HepG2 (cell line): ENCODE measurements at regions not wholly inside any gene's neighbourhood (a gene's known extent, or its start where the extent isn't known, plus 50 kb on each side); places are given as distances from the start of the nearest gene placed in this dataset.
A peak's percentile ranks its signal among the peaks of the same experiment; 100 is the strongest.

Experiments used
- AKAP8 ChIP-seq: sonication (generic); formaldehyde crosslinking; IDR thresholded peaks from 2 replicates; pipeline ENCODE4 v1.5.1; 2020; ENCODE audit warnings: mild to moderate bottlenecking, missing genetic modification reagents
- CAMTA2 ChIP-seq: sonication (generic); formaldehyde crosslinking; IDR thresholded peaks from 2 replicates; pipeline ENCODE4 v1.4.0; 2020; ENCODE audit warnings: mild to moderate bottlenecking, missing genetic modification reagents, borderline replicate concordance
- CHD4 ChIP-seq: fragments of 200-600 bp; sonication (generic); IDR thresholded peaks from 2 replicates; pipeline ENCODE4 v1.7.0; 2017; ENCODE audit warnings: mild to moderate bottlenecking, low read length, borderline replicate concordance
- EP300 ChIP-seq, 3 experiments: sonication (generic) in 1 of 3; formaldehyde crosslinking in 1 of 3; IDR thresholded peaks; 2 replicates each; pipeline versions ENCODE4 v1.5.1 to v1.6.1; 2011 to 2020; ENCODE audit warnings: low read depth in 2 of 3, low read length in 2 of 3, borderline replicate concordance in 1 of 3, improper control_type of control experiment in 1 of 3, mild to moderate bottlenecking in 1 of 3, missing genetic modification reagents in 1 of 3, moderate library complexity in 1 of 3
- GFI1 ChIP-seq: sonication (generic); formaldehyde crosslinking; IDR thresholded peaks from 2 replicates; pipeline ENCODE4 v1.5.0; 2020; ENCODE audit warnings: missing genetic modification reagents, mild to moderate bottlenecking, borderline replicate concordance
- IKZF4 ChIP-seq: sonication (generic); formaldehyde crosslinking; IDR thresholded peaks from 2 replicates; pipeline ENCODE4 v1.5.1; 2020; ENCODE audit warnings: borderline replicate concordance, mild to moderate bottlenecking, low read depth, missing genetic modification reagents; ENCODE audit errors: not compliant biosample characterization
- KLF15 ChIP-seq: sonication (generic); formaldehyde crosslinking; IDR thresholded peaks from 2 replicates; pipeline ENCODE4 v1.8.1; 2023; ENCODE audit warnings: borderline replicate concordance, mild to moderate bottlenecking, inconsistent platforms, missing genetic modification reagents, mixed read lengths
- KMT2B ChIP-seq: IDR thresholded peaks from 2 replicates; pipeline ENCODE4 v1.6.1; 2016; ENCODE audit warnings: missing genetic modification reagents, missing compliant biosample characterization
- MIER2 ChIP-seq: IDR thresholded peaks from 2 replicates; pipeline ENCODE4 v1.6.1; 2016; ENCODE audit warnings: missing biosample characterization, missing genetic modification reagents
- MTERF4 ChIP-seq: sonication (generic); formaldehyde crosslinking; IDR thresholded peaks from 2 replicates; pipeline ENCODE4 v1.8.0; 2023; ENCODE audit warnings: mild to moderate bottlenecking, missing genetic modification reagents
- NFYC ChIP-seq: IDR thresholded peaks from 2 replicates; pipeline ENCODE4 v1.6.1; 2016; ENCODE audit warnings: missing genetic modification reagents, missing compliant biosample characterization
- REL ChIP-seq: sonication (generic); formaldehyde crosslinking; conservative IDR thresholded peaks from 2 replicates; pipeline ENCODE4 v1.8.0; 2022; ENCODE audit warnings: mild to moderate bottlenecking, missing genetic modification reagents, moderate library complexity
- RFXANK ChIP-seq: IDR thresholded peaks from 2 replicates; pipeline ENCODE4 v1.6.1; 2016
- SAFB2 ChIP-seq: sonication (generic); formaldehyde crosslinking; IDR thresholded peaks from 2 replicates; pipeline ENCODE4 v1.5.1; 2020; ENCODE audit warnings: missing genetic modification reagents, low read depth, mild to moderate bottlenecking, borderline replicate concordance
- SALL1 ChIP-seq: sonication (generic); formaldehyde crosslinking; IDR thresholded peaks from 2 replicates; pipeline ENCODE4 v1.8.0; 2022; ENCODE audit warnings: mild to moderate bottlenecking, missing genetic modification reagents
- SPEN ChIP-seq: sonication (generic); formaldehyde crosslinking; IDR thresholded peaks from 2 replicates; pipeline ENCODE4 v1.5.1; 2020; ENCODE audit warnings: low read depth, mild to moderate bottlenecking, missing genetic modification reagents
- TCF7L2 ChIP-seq: IDR thresholded peaks from 2 replicates; pipeline ENCODE4 v1.6.1; 2011; ENCODE audit warnings: mild to moderate bottlenecking, low read depth, low read length, moderate library complexity
- THYN1 ChIP-seq: sonication (generic); formaldehyde crosslinking; IDR thresholded peaks from 2 replicates; pipeline ENCODE4 v1.8.1; 2023; ENCODE audit warnings: low read depth, mild to moderate bottlenecking, moderate library complexity, missing genetic modification reagents, borderline replicate concordance
- XRCC5 ChIP-seq: fragments of 200-400 bp; formaldehyde crosslinking; optimal IDR thresholded peaks from 2 replicates; pipeline ENCODE3; 2017; ENCODE audit warnings: mild to moderate bottlenecking, low read length
- ZEB1 ChIP-seq: IDR thresholded peaks from 2 replicates; pipeline ENCODE4 v1.6.1; 2012; ENCODE audit warnings: mild to moderate bottlenecking, low read depth, inconsistent platforms; ENCODE audit not compliant: insufficient replicate concordance
- ZFP36L1 ChIP-seq: sonication (generic); formaldehyde crosslinking; IDR thresholded peaks from 2 replicates; pipeline ENCODE4 v1.8.0; 2022; ENCODE audit warnings: mild to moderate bottlenecking, missing genetic modification reagents, moderate library complexity
- ZFP90 ChIP-seq: sonication (generic); formaldehyde crosslinking; IDR thresholded peaks from 2 replicates; pipeline ENCODE4 v1.8.0; 2022; ENCODE audit warnings: missing genetic modification reagents, mild to moderate bottlenecking, inconsistent platforms, borderline replicate concordance
- ZNF17 ChIP-seq: sonication (generic); formaldehyde crosslinking; IDR thresholded peaks from 2 replicates; pipeline ENCODE4 v1.5.0; 2020; ENCODE audit warnings: mild to moderate bottlenecking, missing genetic modification reagents
- ZNF232 ChIP-seq: sonication (generic); formaldehyde crosslinking; IDR thresholded peaks from 2 replicates; pipeline ENCODE4 v1.4.0; 2020; ENCODE audit warnings: missing genetic modification reagents, borderline replicate concordance
- ZNF296 ChIP-seq: sonication (generic); formaldehyde crosslinking; conservative IDR thresholded peaks from 2 replicates; pipeline ENCODE4 v1.5.0; 2020; ENCODE audit warnings: mild to moderate bottlenecking, missing genetic modification reagents
- ZNF343 ChIP-seq: sonication (generic); formaldehyde crosslinking; IDR thresholded peaks from 2 replicates; pipeline ENCODE4 v1.4.0; 2020; ENCODE audit warnings: mild to moderate bottlenecking, missing genetic modification reagents
- ZNF761 ChIP-seq: sonication (generic); formaldehyde crosslinking; conservative IDR thresholded peaks from 2 replicates; pipeline ENCODE4 v1.4.0; 2020; ENCODE audit warnings: mild to moderate bottlenecking, missing genetic modification reagents
- TF ChIP-seq, protein P1 (sequence below): sonication (generic); formaldehyde crosslinking; IDR thresholded peaks from 2 replicates; pipeline ENCODE4 v1.8.0; 2022; ENCODE audit warnings: mild to moderate bottlenecking, missing genetic modification reagents; ENCODE audit not compliant: insufficient replicate concordance

- TF ChIP-seq IKZF4 (CRISPR knock-in tag) (no peak), MIER2 (no peak), REL (CRISPR knock-in tag) (no peak), THYN1 (CRISPR knock-in tag) (0 out of 2 replicates have a peak, but pooled peaks have one; percentile 31), NFYC (CRISPR knock-in tag) (no peak), TCF7L2 (no peak), ZEB1 (peak; percentile 71), ZFP90 (CRISPR knock-in tag) (peak; percentile 84; the same call in 1 of the 2 replicates), ZNF17 (CRISPR knock-in tag) (no peak), CHD4 (peak; percentile 93; the same call in 1 of the 2 replicates), EP300 (IDR thresholded peaks at IDR 0.05; ENCODE audit: low read depth in 2 of 2, low read length in 2 of 2) (peak; percentile 22 to 86; a peak in 3 of 4 replicates), EP300 (CRISPR knock-in tag; IDR thresholded peaks at IDR 0.05; ENCODE audit: borderline replicate concordance) (peak; percentile 32; the same call in 1 of the 2 replicates), CAMTA2 (CRISPR knock-in tag) (no peak; the same call in 1 of the 2 replicates), ZNF296 (CRISPR knock-in tag) (no peak; the same call in 1 of the 2 replicates), KMT2B (CRISPR knock-in tag) (no peak; the same call in 1 of the 2 replicates), GFI1 (CRISPR knock-in tag) (peak; percentile 85), ZNF232 (peak; percentile 19; the same call in 1 of the 2 replicates), KLF15 (no peak; the same call in 1 of the 2 replicates), SAFB2 (CRISPR knock-in tag) (peak; percentile 52; the same call in 1 of the 2 replicates), MTERF4 (0 out of 2 replicates have a peak, but pooled peaks have one; percentile 58), XRCC5 (peak; percentile 90), ZFP36L1 (CRISPR knock-in tag) (no peak), RFXANK (CRISPR knock-in tag) (no peak), SPEN (CRISPR knock-in tag) (peak; percentile 74), ZNF761 (CRISPR knock-in tag) (peak; percentile 76), ZNF343 (CRISPR knock-in tag) (no peak; the same call in none of the 2 replicates), AKAP8 (CRISPR knock-in tag) (peak; percentile 66; the same call in 1 of the 2 replicates), SALL1 (CRISPR knock-in tag) (peak; percentile 61)
- TF ChIP-seq, protein P1, sequence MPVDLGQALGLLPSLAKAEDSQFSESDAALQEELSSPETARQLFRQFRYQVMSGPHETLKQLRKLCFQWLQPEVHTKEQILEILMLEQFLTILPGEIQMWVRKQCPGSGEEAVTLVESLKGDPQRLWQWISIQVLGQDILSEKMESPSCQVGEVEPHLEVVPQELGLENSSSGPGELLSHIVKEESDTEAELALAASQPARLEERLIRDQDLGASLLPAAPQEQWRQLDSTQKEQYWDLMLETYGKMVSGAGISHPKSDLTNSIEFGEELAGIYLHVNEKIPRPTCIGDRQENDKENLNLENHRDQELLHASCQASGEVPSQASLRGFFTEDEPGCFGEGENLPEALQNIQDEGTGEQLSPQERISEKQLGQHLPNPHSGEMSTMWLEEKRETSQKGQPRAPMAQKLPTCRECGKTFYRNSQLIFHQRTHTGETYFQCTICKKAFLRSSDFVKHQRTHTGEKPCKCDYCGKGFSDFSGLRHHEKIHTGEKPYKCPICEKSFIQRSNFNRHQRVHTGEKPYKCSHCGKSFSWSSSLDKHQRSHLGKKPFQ (CRISPR knock-in tag), result peak; percentile 84
These were observed 74.8 kb upstream of the GRIN2A start (continued) for GRCh38 chr16:10256784-10257641.
